Nephron progenitor cell (in vitro differentiated cells): ENCODE measurements at regions not wholly inside any gene's neighbourhood (a gene's known extent, or its start where the extent isn't known, plus 50 kb on each side); places are given as distances from the start of the nearest gene placed in this dataset.

Experiments
- DNase-seq: peaks from one replicate; pipeline ENCODE4 v3.0.0; 2021
- H3K27ac Mint-ChIP-seq: 2 replicates; pipeline ENCODE4 v1.8.0; 2021; ENCODE audit warnings: mild to moderate bottlenecking, moderate library complexity, mixed read lengths
- H3K27me3 Mint-ChIP-seq: 2 replicates; pipeline ENCODE4 v1.8.0; 2021; ENCODE audit warnings: mild to moderate bottlenecking, low read depth, mixed read lengths; ENCODE audit not compliant: poor library complexity
- H3K36me3 Mint-ChIP-seq: 2 replicates; pipeline ENCODE4 v1.8.0; 2021; ENCODE audit warnings: low read depth, mixed read lengths
- H3K4me1 Mint-ChIP-seq: 2 replicates; pipeline ENCODE4 v1.8.0; 2021; ENCODE audit warnings: mixed read lengths
- H3K4me3 Mint-ChIP-seq: 2 replicates; pipeline ENCODE4 v1.8.0; 2021; ENCODE audit warnings: mild to moderate bottlenecking, moderate library complexity, mixed read lengths
- H3K9me3 Mint-ChIP-seq: 2 replicates; pipeline ENCODE4 v1.8.0; 2021; ENCODE audit warnings: mild to moderate bottlenecking, moderate library complexity, mixed read lengths
- TF ChIP-seq, protein P1 (sequence below): fragments of 200-600 bp; sonication (generic); IDR thresholded peaks from 2 replicates; pipeline ENCODE4 v1.5.0; 2021; ENCODE audit warnings: antibody characterized with exemption

DNA sequence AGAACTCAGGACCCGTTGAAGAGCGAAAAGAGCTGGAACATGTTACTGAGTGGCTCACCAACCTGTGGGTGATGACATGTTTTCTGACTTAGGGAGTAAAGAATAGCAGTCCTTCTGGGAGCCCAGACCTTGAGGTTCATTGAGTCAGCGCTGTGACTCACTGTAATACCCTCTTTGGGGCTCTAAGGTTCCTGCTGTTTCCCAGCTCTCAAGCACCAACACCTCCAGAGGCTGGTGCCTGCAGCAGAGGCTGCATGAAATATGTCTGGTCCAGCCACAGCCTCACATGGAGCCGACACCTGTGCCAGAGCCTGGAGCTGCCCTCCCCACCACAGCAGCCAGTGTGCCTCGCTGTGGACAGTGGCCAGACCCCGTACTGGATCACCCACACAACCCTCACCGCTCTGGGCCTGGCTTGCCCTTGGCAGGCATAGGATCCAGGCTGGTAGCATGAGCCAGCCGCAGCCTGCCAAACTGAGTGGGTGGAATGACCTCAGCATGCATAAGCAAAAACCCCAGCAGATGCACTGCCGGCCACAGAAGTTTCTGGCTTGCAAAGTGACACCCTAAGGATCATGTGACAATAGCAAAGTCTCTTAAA, 143.5 kb upstream of the MRPS30 start:
- Mint-ChIP-seq H3K27me3 (peaks cover 5% of the 10 kb centered on the region), H3K4me3 (no peak overlapping the region), H3K9me3 (peaks cover 19% of the 10 kb centered on the region), H3K4me1 (peaks cover 6% of the 10 kb centered on the region), H3K36me3 (no peaks in the 10 kb centered on the region), H3K27ac (no peak overlapping the region)
- DNase-seq = no peak
- TF ChIP-seq, protein P1, sequence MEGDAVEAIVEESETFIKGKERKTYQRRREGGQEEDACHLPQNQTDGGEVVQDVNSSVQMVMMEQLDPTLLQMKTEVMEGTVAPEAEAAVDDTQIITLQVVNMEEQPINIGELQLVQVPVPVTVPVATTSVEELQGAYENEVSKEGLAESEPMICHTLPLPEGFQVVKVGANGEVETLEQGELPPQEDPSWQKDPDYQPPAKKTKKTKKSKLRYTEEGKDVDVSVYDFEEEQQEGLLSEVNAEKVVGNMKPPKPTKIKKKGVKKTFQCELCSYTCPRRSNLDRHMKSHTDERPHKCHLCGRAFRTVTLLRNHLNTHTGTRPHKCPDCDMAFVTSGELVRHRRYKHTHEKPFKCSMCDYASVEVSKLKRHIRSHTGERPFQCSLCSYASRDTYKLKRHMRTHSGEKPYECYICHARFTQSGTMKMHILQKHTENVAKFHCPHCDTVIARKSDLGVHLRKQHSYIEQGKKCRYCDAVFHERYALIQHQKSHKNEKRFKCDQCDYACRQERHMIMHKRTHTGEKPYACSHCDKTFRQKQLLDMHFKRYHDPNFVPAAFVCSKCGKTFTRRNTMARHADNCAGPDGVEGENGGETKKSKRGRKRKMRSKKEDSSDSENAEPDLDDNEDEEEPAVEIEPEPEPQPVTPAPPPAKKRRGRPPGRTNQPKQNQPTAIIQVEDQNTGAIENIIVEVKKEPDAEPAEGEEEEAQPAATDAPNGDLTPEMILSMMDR = no peak

DNA sequence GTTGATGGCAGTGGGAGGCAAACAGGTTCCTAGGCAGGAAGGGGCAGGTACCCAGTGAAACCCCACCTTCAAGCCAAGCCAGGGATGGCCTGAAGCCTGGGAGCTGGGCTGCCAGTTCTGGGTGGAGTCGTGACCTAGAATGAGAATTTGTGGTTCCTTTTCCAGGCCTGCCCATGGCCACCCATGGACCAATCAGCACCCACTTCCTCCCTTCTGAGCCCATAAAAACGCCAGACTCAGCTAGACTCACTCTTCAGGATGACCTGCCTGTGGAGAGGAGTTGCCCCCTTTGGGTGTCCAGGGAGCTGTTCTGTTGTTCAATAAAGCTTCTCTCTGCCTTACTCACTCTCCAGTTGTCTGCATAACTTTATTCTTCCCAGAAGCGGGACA, 144.0 kb upstream of the MRPS30 start:
- Mint-ChIP-seq H3K9me3 (peaks cover 15% of the 10 kb centered on the region), H3K36me3 (no peaks in the 10 kb centered on the region), H3K4me1 (peaks cover 6% of the 10 kb centered on the region), H3K27me3 (peaks cover 5% of the 10 kb centered on the region), H3K4me3 (no peak overlapping the region), H3K27ac (no peak overlapping the region)
- TF ChIP-seq, protein P1 = no peak
- DNase-seq = no peak

DNA sequence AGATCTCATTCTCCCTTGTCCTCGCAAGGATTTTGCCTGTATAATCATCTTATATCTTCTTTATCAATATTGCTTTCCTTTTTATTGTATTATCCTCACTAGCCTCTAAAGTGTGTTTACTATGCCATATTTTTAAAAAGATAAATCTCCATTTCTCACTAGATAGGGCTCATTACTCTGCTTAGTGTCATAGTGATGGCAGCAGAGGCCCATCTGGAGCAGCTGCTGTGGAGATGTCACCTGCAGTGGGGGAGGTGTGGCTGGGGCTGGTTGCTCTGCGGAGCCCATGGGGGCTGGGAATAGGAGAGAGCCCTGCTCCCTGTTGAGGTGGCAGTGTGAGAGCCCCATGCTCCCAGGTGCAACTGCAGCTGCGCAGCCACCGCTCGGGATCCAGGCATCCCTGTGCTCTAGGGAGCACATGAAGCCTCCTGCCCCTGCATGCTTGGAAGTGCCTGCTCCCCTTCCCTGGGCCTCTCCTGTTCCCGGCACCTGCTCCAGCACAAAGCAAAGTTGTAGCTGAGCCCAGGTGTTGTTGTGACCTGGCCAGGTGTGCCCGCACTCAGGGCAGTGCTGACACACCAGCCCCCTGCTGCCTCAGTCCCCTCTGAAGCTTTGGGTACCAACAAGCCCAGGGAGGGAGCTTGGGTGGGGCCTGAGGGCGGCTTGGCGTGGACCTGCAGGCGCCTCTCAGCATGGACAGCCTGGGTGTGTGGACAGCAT, 144.6 kb upstream of the MRPS30 start:
- Mint-ChIP-seq H3K36me3 (no peaks in the 10 kb centered on the region), H3K4me3 (no peak overlapping the region), H3K27me3 (peaks cover 5% of the 10 kb centered on the region), H3K27ac (no peak overlapping the region), H3K4me1 (peaks cover 6% of the 10 kb centered on the region), H3K9me3 (peaks cover 12% of the 10 kb centered on the region)
- TF ChIP-seq, protein P1 = no peak
- no peak for DNase-seq

DNA sequence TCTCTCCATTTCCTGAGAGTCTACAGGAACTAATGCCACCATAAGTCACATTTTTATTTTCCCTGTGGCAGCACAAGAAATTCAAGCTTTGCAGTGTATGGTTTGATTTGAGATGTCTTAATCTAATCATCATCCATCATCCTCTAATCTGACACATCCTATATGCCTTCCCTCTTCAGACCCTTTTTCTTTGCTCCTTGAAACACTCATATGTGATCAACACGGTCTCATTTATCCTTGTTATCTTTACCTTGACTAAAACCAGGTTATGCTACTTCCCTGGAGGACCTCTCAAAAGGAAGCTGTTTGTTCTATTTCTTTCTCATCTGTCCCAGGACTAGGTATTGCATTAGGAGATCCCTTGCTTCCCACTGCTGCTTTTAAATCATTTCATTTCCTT, 146.9 kb upstream of the MRPS30 start:
- no peaks in the 10 kb centered on the region for H3K36me3 Mint-ChIP-seq
- peaks cover 5% of the 10 kb centered on the region for H3K27me3 Mint-ChIP-seq
- H3K4me3 Mint-ChIP-seq = no peak overlapping the region
- no peak for DNase-seq
- no peak overlapping the region for H3K27ac Mint-ChIP-seq
- H3K4me1 Mint-ChIP-seq = no peaks in the 10 kb centered on the region
- TF ChIP-seq, protein P1 = no peak
- H3K9me3 Mint-ChIP-seq = peaks cover 10% of the 10 kb centered on the region

DNA sequence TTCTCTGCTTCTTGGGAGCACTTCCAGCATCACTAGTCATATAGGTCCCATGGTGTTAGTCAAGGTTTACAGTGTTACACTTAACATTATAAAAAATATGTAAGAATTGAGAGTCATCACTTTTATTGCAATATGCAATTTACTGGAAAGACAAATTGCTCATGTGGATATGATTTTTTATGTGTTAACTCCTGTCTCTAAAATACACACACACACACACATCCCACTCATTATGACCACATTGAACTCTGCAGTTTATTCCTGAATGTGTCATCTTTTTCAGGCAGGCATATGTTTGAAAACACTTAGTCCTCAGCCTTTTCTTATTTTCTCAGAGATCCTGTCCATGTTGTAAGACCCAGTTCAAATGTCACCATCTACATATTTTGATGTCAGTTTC, 148.5 kb upstream of the MRPS30 start:
- Mint-ChIP-seq H3K4me3 (no peak overlapping the region), H3K9me3 (peaks cover 26% of the 10 kb centered on the region), H3K27me3 (peaks cover 5% of the 10 kb centered on the region), H3K36me3 (peaks cover 4% of the 10 kb centered on the region), H3K27ac (no peak overlapping the region), H3K4me1 (no peaks in the 10 kb centered on the region)
- TF ChIP-seq, protein P1 = no peak
- DNase-seq = no peak

DNA sequence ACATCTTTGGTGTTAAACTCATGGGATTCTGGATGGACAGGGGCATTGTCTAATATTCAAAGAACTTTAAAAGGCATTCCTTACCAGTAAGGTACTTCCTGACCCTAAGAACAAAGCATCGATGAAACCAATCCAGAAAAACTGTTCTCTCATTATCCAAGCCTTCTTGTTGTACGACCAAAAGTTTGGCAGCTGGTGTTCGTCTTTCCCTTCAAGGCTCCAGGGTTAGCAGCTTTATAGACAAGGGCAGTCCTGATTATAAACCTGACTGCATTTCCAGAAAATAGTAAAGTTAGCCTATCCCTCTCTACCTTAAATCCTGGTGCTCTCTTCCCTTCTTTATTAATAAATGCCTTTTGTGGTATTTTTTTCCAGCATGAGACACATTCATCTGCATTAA, 149.4 kb upstream of the MRPS30 start:
- no peak overlapping the region for H3K4me3 Mint-ChIP-seq
- no peak overlapping the region for H3K27ac Mint-ChIP-seq
- peaks cover 6% of the 10 kb centered on the region for H3K36me3 Mint-ChIP-seq
- no peaks in the 10 kb centered on the region for H3K4me1 Mint-ChIP-seq
- H3K27me3 Mint-ChIP-seq = peaks cover 5% of the 10 kb centered on the region
- DNase-seq = no peak
- peaks cover 31% of the 10 kb centered on the region for H3K9me3 Mint-ChIP-seq
- TF ChIP-seq, protein P1 = no peak
